IMR-90 (cell line): ENCODE measurements at regions not wholly inside any gene's neighbourhood (a gene's known extent, or its start where the extent isn't known, plus 50 kb on each side); places are given as distances from the start of the nearest gene placed in this dataset.

Experiments
- ATAC-seq: fragments of 200-7000 bp; cut with Tn5 transposase; 2 replicates; pipeline ENCODE4 v1.9.1; 2020; ENCODE audit warnings: low read depth, mild to moderate bottlenecking, moderate library complexity
- BruUV-seq: library from RNA; stranded (reverse); fragments of 400-500 nt; replicated peaks from 2 replicates; lab custom pipeline; 2021; lab: Mats Ljungman, UMichigan
- CTCF ChIA-PET: fragments of 300-600 bp; formaldehyde crosslinking; extraction: SDS; loops from one replicate; lab custom pipeline; 2021; ENCODE audit warnings: antibody characterized with exemption; lab: Yijun Ruan, JAX
- POLR2A ChIA-PET: fragments of 300-600 bp; sonication (Branson Sonifier 250); formaldehyde crosslinking; loops from one replicate; lab custom pipeline; 2022; ENCODE audit warnings: antibody characterized with exemption; ENCODE audit not compliant: unreplicated experiment; lab: Charles Lee
- DNase-seq: peaks from one replicate; pipeline ENCODE4 v3.0.0; 2013
- H2AFZ ChIP-seq: replicated peaks from 2 replicates; pipeline ENCODE3; 2013; ENCODE audit warnings: low read length, mild to moderate bottlenecking; ENCODE audit not compliant: poor library complexity
- H2AK5ac ChIP-seq: 2 replicates; pipeline ENCODE4 v1.6.1; 2013; ENCODE audit warnings: low read depth, low read length, inconsistent platforms
- H2AK9ac ChIP-seq: replicated peaks from 2 replicates; pipeline ENCODE3; 2013; ENCODE audit warnings: mild to moderate bottlenecking, low read depth, low read length, moderate library complexity; ENCODE audit not compliant: poor library complexity
- H2BK120ac ChIP-seq: 2 replicates; pipeline ENCODE4 v1.6.1; 2013; ENCODE audit warnings: low read depth, low read length, inconsistent platforms
- H2BK15ac ChIP-seq: 3 replicates; pipeline ENCODE4 v1.6.1; 2013; ENCODE audit warnings: low read depth, low read length, inconsistent platforms
- H2BK20ac ChIP-seq: 2 replicates; pipeline ENCODE4 v1.6.1; 2013; ENCODE audit warnings: low read depth, mild to moderate bottlenecking, inconsistent platforms, low read length, moderate library complexity
- H2BK5ac ChIP-seq: 2 replicates; pipeline ENCODE4 v1.6.1; 2013; ENCODE audit warnings: mild to moderate bottlenecking, low read depth, low read length, inconsistent platforms; ENCODE audit not compliant: poor library complexity, severe bottlenecking
- H3K14ac ChIP-seq: replicated peaks from 2 replicates; pipeline ENCODE4 v1.6.1; 2013; ENCODE audit warnings: low read depth, low read length, inconsistent platforms
- H3K18ac ChIP-seq: 2 replicates; pipeline ENCODE4 v1.6.1; 2013; ENCODE audit warnings: low read depth, low read length, control low read depth
- H3K23ac ChIP-seq: 2 replicates; pipeline ENCODE4 v1.6.1; 2013; ENCODE audit warnings: low read depth, low read length, inconsistent platforms
- H3K27ac ChIP-seq: 2 replicates; pipeline ENCODE4 v1.5.1; 2013; ENCODE audit warnings: mild to moderate bottlenecking, control low read depth, low read length; ENCODE audit not compliant: insufficient read depth
- H3K27me3 ChIP-seq: 2 replicates; pipeline ENCODE4 v1.6.1; 2013; ENCODE audit warnings: low read length; ENCODE audit not compliant: control insufficient read depth, insufficient read depth
- H3K36me3 ChIP-seq: 2 replicates; pipeline ENCODE4 v1.6.1; 2013; ENCODE audit warnings: low read length, mixed read lengths; ENCODE audit not compliant: control insufficient read depth, insufficient read depth
- H3K4ac ChIP-seq: 2 replicates; pipeline ENCODE4 v1.6.1; 2013; ENCODE audit warnings: low read depth, low read length, inconsistent platforms
- H3K4me1 ChIP-seq: 2 replicates; pipeline ENCODE4 v1.6.1; 2013; ENCODE audit warnings: low read length, mixed read lengths; ENCODE audit not compliant: control insufficient read depth, insufficient read depth
- H3K4me2 ChIP-seq: 2 replicates; pipeline ENCODE4 v1.6.1; 2013; ENCODE audit warnings: low read depth, mild to moderate bottlenecking, control low read depth, low read length, moderate library complexity
- H3K4me3 ChIP-seq: 2 replicates; pipeline ENCODE4 v1.5.1; 2013; ENCODE audit warnings: low read depth, mild to moderate bottlenecking, control low read depth, low read length, moderate library complexity; ENCODE audit not compliant: insufficient read depth
- H3K56ac ChIP-seq: 2 replicates; pipeline ENCODE4 v1.6.1; 2013; ENCODE audit warnings: low read length, inconsistent platforms; ENCODE audit not compliant: insufficient read depth; ENCODE audit errors: extremely low read depth
- H3K79me1 ChIP-seq, 2 experiments: 2 replicates each; pipeline ENCODE4 v1.6.1; 2013; ENCODE audit warnings: low read length in 2 of 2, inconsistent platforms in 1 of 2, low read depth in 1 of 2
- H3K9ac ChIP-seq: 2 replicates; pipeline ENCODE4 v1.6.1; 2013; ENCODE audit warnings: low read depth, low read length, control low read depth
- H3K9me1 ChIP-seq: 2 replicates; pipeline ENCODE4 v1.6.1; 2013; ENCODE audit warnings: low read length, inconsistent platforms; ENCODE audit not compliant: insufficient read depth
- H3K9me3 ChIP-seq: 2 replicates; pipeline ENCODE4 v1.6.1; 2013; ENCODE audit warnings: low read length; ENCODE audit not compliant: control insufficient read depth, insufficient read depth
- H4K20me1 ChIP-seq: 2 replicates; pipeline ENCODE4 v1.6.1; 2013; ENCODE audit warnings: low read length, inconsistent platforms; ENCODE audit not compliant: insufficient read depth
- H4K5ac ChIP-seq: 2 replicates; pipeline ENCODE4 v1.6.1; 2013; ENCODE audit warnings: mild to moderate bottlenecking, low read depth, low read length, control low read depth
- H4K8ac ChIP-seq, 2 experiments: 2 replicates each; pipeline ENCODE4 v1.6.1; 2013; ENCODE audit warnings: low read depth in 2 of 2, low read length in 2 of 2, control low read depth in 1 of 2, inconsistent platforms in 1 of 2
- H4K91ac ChIP-seq: 2 replicates; pipeline ENCODE4 v1.6.1; 2013; ENCODE audit warnings: low read depth, low read length, inconsistent platforms; ENCODE audit not compliant: insufficient read depth
- RAD21 ChIP-seq: IDR thresholded peaks from 2 replicates; pipeline ENCODE4 v1.6.1; 2012; ENCODE audit warnings: low read length, improper control_type of control experiment
- WGBS, 2 experiments: methylation state at CpG; one replicate each; pipeline versions ENCODE4 v1.1.5 to v1.1.7; 2013; ENCODE audit warnings: missing lambda C conversion rate in 2 of 2; ENCODE audit not compliant: insufficient read length in 1 of 2; ENCODE audit errors: extremely low coverage in 2 of 2; 5-methylcytosine and 5-hydroxymethylcytosine counted together
- dilution Hi-C: fragments of 300-500 bp; cut with HindIII; formaldehyde crosslinking; loops from one replicate; pipeline ENCODE4 v1.14.3; 2018; ENCODE audit warnings: low sequenced_read_pairs; ENCODE audit not compliant: unreplicated experiment
- in situ Hi-C: fragments of 300-500 bp; cut with MboI; formaldehyde crosslinking; loops from 3 replicates; pipeline ENCODE4 v1.14.3; 2019; ENCODE audit warnings: low sequenced_read_pairs, inconsistent platforms, mixed read lengths
- intact Hi-C: fragments of 100-400 bp; cut with micrococcal nuclease; formaldehyde crosslinking; loops from 2 replicates; pipeline ENCODE4 v1.10.0; 2022
- TF ChIP-seq, protein P1 (sequence below): conservative IDR thresholded peaks from 2 replicates; pipeline ENCODE4 v1.5.1; 2012; ENCODE audit warnings: mild to moderate bottlenecking, low read depth, low read length, improper control_type of control experiment

DNA sequence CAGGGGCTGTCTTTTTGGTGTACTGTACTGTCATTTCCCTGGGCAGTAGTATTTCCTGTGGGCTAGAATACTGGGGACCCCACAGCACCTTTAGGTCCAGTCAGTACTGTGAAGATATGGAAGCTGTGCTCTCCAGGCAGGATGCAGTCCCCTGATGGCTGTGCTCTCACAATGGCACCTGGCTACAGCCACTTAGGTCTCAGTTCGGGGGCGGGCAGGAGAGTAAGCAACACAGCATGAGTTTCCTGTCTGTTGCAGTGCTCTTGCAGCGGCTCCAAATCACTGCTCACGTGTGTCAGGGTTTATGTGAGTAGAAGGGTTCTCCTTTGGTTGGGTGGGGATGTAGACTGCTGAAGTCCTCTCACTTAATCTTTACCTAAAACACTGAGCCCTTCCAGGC is 810.4 kb downstream of the DACH1 start:
- Histone ChIP-seq H3K9me1 (no peaks in the 10 kb centered on the region), H4K8ac (no peak overlapping the region), H3K27me3 (no peaks in the 10 kb centered on the region), H3K4ac (no peak overlapping the region), H3K56ac (no peak overlapping the region), H4K91ac (no peak overlapping the region), H4K5ac (no peak overlapping the region), H2AK5ac (no peak overlapping the region), H4K20me1 (no peaks in the 10 kb centered on the region), H2BK5ac (no peak overlapping the region), H3K4me2 (no peak overlapping the region), H2AFZ (no peak overlapping the region), H3K27ac (no peak overlapping the region), H3K36me3 (no peaks in the 10 kb centered on the region), H3K23ac (no peak overlapping the region), H2BK120ac (no peak overlapping the region), H3K14ac (no peak overlapping the region), H2BK20ac (no peak overlapping the region), H3K18ac (no peak overlapping the region), H3K9ac (no peak overlapping the region), H3K4me3 (no peak overlapping the region), H3K4me1 (no peaks in the 10 kb centered on the region), H3K9me3 (peaks cover 7% of the 10 kb centered on the region; the same call in 1 of the 2 replicates), H2BK15ac (no peak overlapping the region), H2AK9ac (no peak overlapping the region), H3K79me1 (no peaks in the 10 kb centered on the region)
- whole genome bisulfite sequencing, 2 experiments = no CpG with 5 or more reads among the region's 4 CpGs
- intact Hi-C loops = no loop called here
- ChIA-PET CTCF (no interaction called here), POLR2A (no interaction called here)
- dilution Hi-C loops = no loop called here
- DNase-seq (no peak), ATAC-seq (no peak)
- BruUV-seq = no TSS peak
- in situ Hi-C loops = no loop called here
- TF ChIP-seq, protein P1, sequence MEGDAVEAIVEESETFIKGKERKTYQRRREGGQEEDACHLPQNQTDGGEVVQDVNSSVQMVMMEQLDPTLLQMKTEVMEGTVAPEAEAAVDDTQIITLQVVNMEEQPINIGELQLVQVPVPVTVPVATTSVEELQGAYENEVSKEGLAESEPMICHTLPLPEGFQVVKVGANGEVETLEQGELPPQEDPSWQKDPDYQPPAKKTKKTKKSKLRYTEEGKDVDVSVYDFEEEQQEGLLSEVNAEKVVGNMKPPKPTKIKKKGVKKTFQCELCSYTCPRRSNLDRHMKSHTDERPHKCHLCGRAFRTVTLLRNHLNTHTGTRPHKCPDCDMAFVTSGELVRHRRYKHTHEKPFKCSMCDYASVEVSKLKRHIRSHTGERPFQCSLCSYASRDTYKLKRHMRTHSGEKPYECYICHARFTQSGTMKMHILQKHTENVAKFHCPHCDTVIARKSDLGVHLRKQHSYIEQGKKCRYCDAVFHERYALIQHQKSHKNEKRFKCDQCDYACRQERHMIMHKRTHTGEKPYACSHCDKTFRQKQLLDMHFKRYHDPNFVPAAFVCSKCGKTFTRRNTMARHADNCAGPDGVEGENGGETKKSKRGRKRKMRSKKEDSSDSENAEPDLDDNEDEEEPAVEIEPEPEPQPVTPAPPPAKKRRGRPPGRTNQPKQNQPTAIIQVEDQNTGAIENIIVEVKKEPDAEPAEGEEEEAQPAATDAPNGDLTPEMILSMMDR = no peak
- TF ChIP-seq RAD21 = no peak
